ENCODE measurements at regions not wholly inside any gene's neighbourhood (a gene's known extent, or its start where the extent isn't known, plus 50 kb on each side); places are given as distances from the start of the nearest gene placed in this dataset.

- DNase-seq (ENCODE audit: extremely low read depth, insufficient read length) = no peak
- TF ChIP-seq CTCF (IDR thresholded peaks at IDR 0.05; ENCODE audit: insufficient read depth, low read length, poor library complexity, severe bottlenecking) = no peak
- H3K36me3 ChIP-seq (ENCODE audit: control insufficient read depth, insufficient read depth, low read length) = no peaks in the 10 kb centered on the region
- H3K4me3 ChIP-seq (replicated peaks; ENCODE audit: low read depth, low read length) = no peak overlapping the region
- H3K27me3 ChIP-seq (replicated peaks; ENCODE audit: control insufficient read depth, insufficient read depth, low read length) = no peaks in the 10 kb centered on the region
Observed at GRCh38 chr11:29211202-29211601, 805.6 kb downstream of the KCNA4 start.

- H3K4me3 ChIP-seq (replicated peaks; ENCODE audit: low read depth, low read length) = no peak overlapping the region
- no peak for DNase-seq (ENCODE audit: extremely low read depth, insufficient read length)
- TF ChIP-seq CTCF (IDR thresholded peaks at IDR 0.05; ENCODE audit: insufficient read depth, low read length, poor library complexity, severe bottlenecking) = no peak
- no peaks in the 10 kb centered on the region for H3K27me3 ChIP-seq (replicated peaks; ENCODE audit: control insufficient read depth, insufficient read depth, low read length)
- no peaks in the 10 kb centered on the region for H3K36me3 ChIP-seq (ENCODE audit: control insufficient read depth, insufficient read depth, low read length)
Observed at GRCh38 chr11:29210426-29210825, 806.4 kb downstream of the KCNA4 start.

- DNase-seq (ENCODE audit: extremely low read depth, insufficient read length) = no peak
Observed at GRCh38 chr11:29208117-29208516, 808.7 kb downstream of the KCNA4 start.

GRCh38 chr11:29200791-29201562 is 815.9 kb downstream of the KCNA4 start:
- no peak for TF ChIP-seq CTCF (IDR thresholded peaks at IDR 0.05; ENCODE audit: insufficient read depth, low read length, poor library complexity, severe bottlenecking)
- H3K36me3 ChIP-seq (ENCODE audit: control insufficient read depth, insufficient read depth, low read length) = no peaks in the 10 kb centered on the region
- no peaks in the 10 kb centered on the region for H3K27me3 ChIP-seq (replicated peaks; ENCODE audit: control insufficient read depth, insufficient read depth, low read length)
- no peak for DNase-seq (ENCODE audit: extremely low read depth, insufficient read length)
- H3K4me3 ChIP-seq (replicated peaks; ENCODE audit: low read depth, low read length) = no peak overlapping the region

More at GRCh38 chr11:29208117-29208516, 808.7 kb downstream of the KCNA4 start:
- Histone ChIP-seq H3K36me3 (ENCODE audit: control insufficient read depth, insufficient read depth, low read length) (no peaks in the 10 kb centered on the region), H3K4me3 (replicated peaks; ENCODE audit: low read depth, low read length) (no peak overlapping the region), H3K27me3 (replicated peaks; ENCODE audit: control insufficient read depth, insufficient read depth, low read length) (no peaks in the 10 kb centered on the region)
- no peak for TF ChIP-seq CTCF (IDR thresholded peaks at IDR 0.05; ENCODE audit: insufficient read depth, low read length, poor library complexity, severe bottlenecking)

GRCh38 chr11:29190313-29190712 is 826.5 kb downstream of the KCNA4 start:
- no peaks in the 10 kb centered on the region for H3K36me3 ChIP-seq (ENCODE audit: control insufficient read depth, insufficient read depth, low read length)
- H3K27me3 ChIP-seq (replicated peaks; ENCODE audit: control insufficient read depth, insufficient read depth, low read length) = no peaks in the 10 kb centered on the region
- H3K4me3 ChIP-seq (replicated peaks; ENCODE audit: low read depth, low read length) = no peak overlapping the region
- no peak for TF ChIP-seq CTCF (IDR thresholded peaks at IDR 0.05; ENCODE audit: insufficient read depth, low read length, poor library complexity, severe bottlenecking)
- no peak for DNase-seq (ENCODE audit: extremely low read depth, insufficient read length)
